ENCODE measurements at regions not wholly inside any gene's neighbourhood (a gene's known extent, or its start where the extent isn't known, plus 50 kb on each side); places are given as distances from the start of the nearest gene placed in this dataset.

DNA sequence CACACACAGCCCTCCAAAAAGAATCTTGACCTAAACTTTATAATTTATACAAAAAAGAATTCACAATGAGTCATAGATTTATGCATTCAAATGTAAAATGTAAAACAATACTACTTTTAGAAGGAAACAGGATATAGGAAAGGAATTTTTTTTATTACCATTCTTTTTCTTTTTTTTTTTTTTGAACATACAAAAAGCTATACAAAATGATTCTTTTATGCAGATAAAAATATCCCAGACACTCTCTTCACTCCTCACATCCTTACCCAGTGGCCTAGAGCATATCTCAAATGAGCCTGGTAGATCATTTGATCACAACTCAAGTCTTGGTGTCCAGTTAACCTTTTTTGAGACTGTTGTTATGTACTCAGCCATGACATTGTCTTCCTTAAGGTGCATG, 307.3 kb upstream of the KLF3 start:
- H3K27ac ChIP-seq (ENCODE audit: low read depth, low read length): no peak overlapping the region
- no peaks in the 10 kb centered on the region for H3K9me3 ChIP-seq (ENCODE audit: control insufficient read depth, insufficient read depth, low read length)
- ChIA-PET CTCF (no interaction called here), POLR2A (no interaction called here)
- H3K27me3 ChIP-seq (ENCODE audit: control insufficient read depth, insufficient read depth, low read length): no peaks in the 10 kb centered on the region
- no peak for DNase-seq (ENCODE audit: low read depth, low spot score)
- TF ChIP-seq, protein P1, sequence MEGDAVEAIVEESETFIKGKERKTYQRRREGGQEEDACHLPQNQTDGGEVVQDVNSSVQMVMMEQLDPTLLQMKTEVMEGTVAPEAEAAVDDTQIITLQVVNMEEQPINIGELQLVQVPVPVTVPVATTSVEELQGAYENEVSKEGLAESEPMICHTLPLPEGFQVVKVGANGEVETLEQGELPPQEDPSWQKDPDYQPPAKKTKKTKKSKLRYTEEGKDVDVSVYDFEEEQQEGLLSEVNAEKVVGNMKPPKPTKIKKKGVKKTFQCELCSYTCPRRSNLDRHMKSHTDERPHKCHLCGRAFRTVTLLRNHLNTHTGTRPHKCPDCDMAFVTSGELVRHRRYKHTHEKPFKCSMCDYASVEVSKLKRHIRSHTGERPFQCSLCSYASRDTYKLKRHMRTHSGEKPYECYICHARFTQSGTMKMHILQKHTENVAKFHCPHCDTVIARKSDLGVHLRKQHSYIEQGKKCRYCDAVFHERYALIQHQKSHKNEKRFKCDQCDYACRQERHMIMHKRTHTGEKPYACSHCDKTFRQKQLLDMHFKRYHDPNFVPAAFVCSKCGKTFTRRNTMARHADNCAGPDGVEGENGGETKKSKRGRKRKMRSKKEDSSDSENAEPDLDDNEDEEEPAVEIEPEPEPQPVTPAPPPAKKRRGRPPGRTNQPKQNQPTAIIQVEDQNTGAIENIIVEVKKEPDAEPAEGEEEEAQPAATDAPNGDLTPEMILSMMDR (IDR thresholded peaks at IDR 0.05; ENCODE audit: low read depth, low read length): no peak
- no peak overlapping the region for H3K4me3 ChIP-seq (ENCODE audit: low read depth, low read length)

DNA sequence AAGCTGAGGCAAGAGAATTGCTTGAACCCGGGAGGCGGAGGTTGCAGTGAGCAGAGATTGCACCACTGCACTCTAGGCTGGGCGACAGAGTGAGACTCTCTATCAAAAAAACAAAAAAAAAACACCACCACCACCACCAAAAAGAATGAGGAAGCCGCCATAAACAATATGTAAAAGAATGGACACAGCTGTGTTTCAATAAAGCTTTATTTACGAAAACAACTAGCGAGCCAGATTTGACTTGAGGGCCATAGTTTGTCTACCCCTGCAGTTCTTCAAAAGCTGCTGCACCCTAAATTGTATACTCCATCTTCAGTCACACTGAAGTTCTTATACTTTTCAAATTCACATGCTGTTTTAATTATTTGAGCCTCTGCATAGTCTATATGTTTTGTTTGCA, 306.5 kb upstream of the KLF3 start:
- no peak for DNase-seq (ENCODE audit: low read depth, low spot score)
- POLR2A ChIA-PET: no interaction called here
- no peaks in the 10 kb centered on the region for H3K27me3 ChIP-seq (ENCODE audit: control insufficient read depth, insufficient read depth, low read length)
- no peak overlapping the region for H3K27ac ChIP-seq (ENCODE audit: low read depth, low read length)
- H3K9me3 ChIP-seq (ENCODE audit: control insufficient read depth, insufficient read depth, low read length): no peaks in the 10 kb centered on the region
- no peak overlapping the region for H3K4me3 ChIP-seq (ENCODE audit: low read depth, low read length)
- CTCF ChIA-PET: no interaction called here
- TF ChIP-seq, protein P1 (IDR thresholded peaks at IDR 0.05; ENCODE audit: low read depth, low read length): no peak

DNA sequence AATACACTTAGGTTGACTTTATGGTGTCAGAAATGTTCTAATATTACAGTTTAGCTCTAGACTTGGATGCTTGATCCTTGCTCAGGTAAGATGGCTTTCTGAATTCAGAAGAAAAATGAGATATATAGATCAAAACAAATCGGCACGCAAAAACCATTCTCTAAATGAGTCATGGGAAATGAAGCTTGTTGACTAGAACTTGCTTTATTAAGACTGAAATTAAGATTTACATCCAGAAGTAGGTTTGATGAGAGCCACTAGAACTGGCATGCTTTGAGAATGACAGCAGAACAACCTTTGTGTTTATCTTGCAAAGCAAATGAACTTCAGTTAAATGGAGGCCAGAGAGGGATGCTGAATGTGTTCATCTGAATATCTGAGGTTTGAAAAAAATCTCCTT, 304.9 kb upstream of the KLF3 start:
- H3K27ac ChIP-seq (ENCODE audit: low read depth, low read length): no peak overlapping the region
- H3K9me3 ChIP-seq (ENCODE audit: control insufficient read depth, insufficient read depth, low read length): no peaks in the 10 kb centered on the region
- H3K27me3 ChIP-seq (ENCODE audit: control insufficient read depth, insufficient read depth, low read length): peaks cover 3% of the 10 kb centered on the region
- ChIA-PET POLR2A (no interaction called here), CTCF (no interaction called here)
- H3K4me3 ChIP-seq (ENCODE audit: low read depth, low read length): no peak overlapping the region
- TF ChIP-seq, protein P1 (IDR thresholded peaks at IDR 0.05; ENCODE audit: low read depth, low read length): no peak
- no peak for DNase-seq (ENCODE audit: low read depth, low spot score)

DNA sequence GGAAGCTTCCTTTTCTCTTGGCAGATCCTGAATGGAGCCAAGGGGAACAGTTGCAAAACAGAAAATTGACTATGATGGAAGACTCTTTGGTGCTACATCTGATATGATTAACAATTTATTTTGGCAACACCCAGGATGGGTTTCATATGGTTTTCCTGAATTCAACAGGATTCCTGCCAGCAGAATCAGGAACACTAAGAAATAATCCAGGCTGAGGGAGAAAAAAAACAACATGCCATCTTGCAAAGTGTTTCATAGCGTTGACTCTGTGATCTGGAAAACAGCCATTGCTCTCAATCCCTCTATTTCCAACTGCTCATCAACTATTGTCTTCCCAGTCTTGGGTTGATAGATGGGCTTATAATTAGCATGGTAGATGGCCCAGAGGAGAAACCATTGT, 303.8 kb upstream of the KLF3 start:
- no peak overlapping the region for H3K4me3 ChIP-seq (ENCODE audit: low read depth, low read length)
- no peak overlapping the region for H3K27ac ChIP-seq (ENCODE audit: low read depth, low read length)
- CTCF ChIA-PET: interaction anchor here (0.6 kb wide), 1 partner anchor 381 kb away, joined by 6 read pairs; no protein-coding TSS in a partner anchor
- DNase-seq (ENCODE audit: low read depth, low spot score): no peak
- POLR2A ChIA-PET: no interaction called here
- H3K27me3 ChIP-seq (ENCODE audit: control insufficient read depth, insufficient read depth, low read length): peaks cover 6% of the 10 kb centered on the region
- no peaks in the 10 kb centered on the region for H3K9me3 ChIP-seq (ENCODE audit: control insufficient read depth, insufficient read depth, low read length)
- TF ChIP-seq, protein P1 (IDR thresholded peaks at IDR 0.05; ENCODE audit: low read depth, low read length): no peak

DNA sequence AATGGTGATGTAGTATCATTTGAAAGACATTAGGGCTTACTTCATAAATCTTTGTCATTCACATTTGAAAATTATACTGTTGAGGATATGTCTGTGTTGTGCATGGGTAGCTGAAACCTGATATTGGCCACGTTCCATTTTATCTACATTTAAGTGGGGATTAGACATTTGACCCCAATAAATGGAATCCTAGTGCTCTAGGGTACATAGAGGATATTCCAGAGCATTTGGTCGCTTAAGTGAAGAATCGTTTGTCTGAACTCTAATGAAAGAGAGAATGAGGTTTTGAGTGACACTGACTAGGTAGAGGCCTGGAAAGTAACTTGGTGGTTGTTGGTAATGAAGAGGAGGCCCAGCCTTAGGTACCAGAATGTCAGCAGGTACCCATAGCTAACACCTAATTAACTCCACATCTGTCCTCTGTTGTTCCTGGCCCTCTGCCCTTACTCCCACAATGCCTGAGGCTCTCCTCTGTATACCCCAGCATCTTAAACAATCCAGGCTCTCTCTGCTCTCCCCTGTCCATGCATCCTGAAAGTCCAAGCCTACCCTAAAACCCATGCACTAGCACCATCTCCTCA, 299.5 kb upstream of the KLF3 start:
- DNase-seq (ENCODE audit: low read depth, low spot score): no peak
- H3K9me3 ChIP-seq (ENCODE audit: control insufficient read depth, insufficient read depth, low read length): no peaks in the 10 kb centered on the region
- H3K27me3 ChIP-seq (ENCODE audit: control insufficient read depth, insufficient read depth, low read length): peaks cover 10% of the 10 kb centered on the region
- ChIA-PET POLR2A (no interaction called here), CTCF (no interaction called here)
- H3K4me3 ChIP-seq (ENCODE audit: low read depth, low read length): no peak overlapping the region
- no peak overlapping the region for H3K27ac ChIP-seq (ENCODE audit: low read depth, low read length)
- TF ChIP-seq, protein P1 (IDR thresholded peaks at IDR 0.05; ENCODE audit: low read depth, low read length): no peak
